ENCODE measurements at regions not wholly inside any gene's neighbourhood (a gene's known extent, or its start where the extent isn't known, plus 50 kb on each side); places are given as distances from the start of the nearest gene placed in this dataset.

DNA sequence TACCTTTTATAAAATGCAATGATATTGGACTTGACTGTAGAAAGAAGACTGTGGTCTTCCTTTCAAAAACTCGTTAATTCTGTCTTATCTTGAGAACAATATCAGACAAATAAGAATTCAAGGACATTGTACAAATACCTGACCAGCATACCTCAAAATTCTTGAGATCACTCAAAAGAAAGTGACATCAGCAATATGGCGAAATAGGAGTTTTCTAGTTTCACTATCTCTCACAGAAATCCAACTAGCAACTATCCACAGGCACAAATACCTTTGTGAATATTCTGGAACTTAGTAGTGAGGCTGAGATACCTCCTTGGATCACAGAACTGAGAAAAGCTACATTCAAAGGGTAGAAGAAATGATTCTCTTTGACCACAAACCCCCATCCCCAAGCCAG, 419.7 kb downstream of the ZNF385D start:
- TF ChIP-seq ZNF571 (tag by site-specific recombination; IDR thresholded peaks at IDR 0.05) (no peak), ZFP41 (tag by site-specific recombination; IDR thresholded peaks at IDR 0.05; ENCODE audit: borderline replicate concordance) (no peak), ZNF510 (tag by site-specific recombination; IDR thresholded peaks at IDR 0.05; ENCODE audit: insufficient replicate concordance) (no peak), BCL11A (tag by site-specific recombination; IDR thresholded peaks at IDR 0.05; ENCODE audit: low read depth) (no peak)
- TF ChIP-seq, protein P1, sequence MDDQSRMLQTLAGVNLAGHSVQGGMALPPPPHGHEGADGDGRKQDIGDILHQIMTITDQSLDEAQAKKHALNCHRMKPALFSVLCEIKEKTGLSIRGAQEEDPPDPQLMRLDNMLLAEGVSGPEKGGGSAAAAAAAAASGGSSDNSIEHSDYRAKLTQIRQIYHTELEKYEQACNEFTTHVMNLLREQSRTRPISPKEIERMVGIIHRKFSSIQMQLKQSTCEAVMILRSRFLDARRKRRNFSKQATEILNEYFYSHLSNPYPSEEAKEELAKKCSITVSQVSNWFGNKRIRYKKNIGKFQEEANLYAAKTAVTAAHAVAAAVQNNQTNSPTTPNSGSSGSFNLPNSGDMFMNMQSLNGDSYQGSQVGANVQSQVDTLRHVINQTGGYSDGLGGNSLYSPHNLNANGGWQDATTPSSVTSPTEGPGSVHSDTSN (CRISPR knock-in tag; IDR thresholded peaks at IDR 0.05) = no peak
